ENCODE measurements at regions not wholly inside any gene's neighbourhood (a gene's known extent, or its start where the extent isn't known, plus 50 kb on each side); places are given as distances from the start of the nearest gene placed in this dataset.

GRCh38 chr11:106193956-106194355 is 116.5 kb downstream of the AASDHPPT start:
- no peak for DNase-seq (ENCODE audit: extremely low read depth, insufficient read length)
- no peak for TF ChIP-seq CTCF (IDR thresholded peaks at IDR 0.05; ENCODE audit: insufficient read depth, low read length, poor library complexity, severe bottlenecking)

GRCh38 chr11:106197438-106197837 is 120.0 kb downstream of the AASDHPPT start:
- DNase-seq (ENCODE audit: extremely low read depth, insufficient read length), result no peak
- TF ChIP-seq CTCF (IDR thresholded peaks at IDR 0.05; ENCODE audit: insufficient read depth, low read length, poor library complexity, severe bottlenecking), result no peak
- H3K36me3 ChIP-seq (ENCODE audit: control insufficient read depth, insufficient read depth, low read length), result no peaks in the 10 kb centered on the region

More at GRCh38 chr11:106193956-106194355, 116.5 kb downstream of the AASDHPPT start:
- H3K36me3 ChIP-seq (ENCODE audit: control insufficient read depth, insufficient read depth, low read length), result no peaks in the 10 kb centered on the region
- no peaks in the 10 kb centered on the region for H3K27me3 ChIP-seq (replicated peaks; ENCODE audit: control insufficient read depth, insufficient read depth, low read length)
- no peak overlapping the region for H3K4me3 ChIP-seq (replicated peaks; ENCODE audit: low read depth, low read length)

GRCh38 chr11:106202935-106203620 is 125.6 kb downstream of the AASDHPPT start:
- no peak for DNase-seq (ENCODE audit: extremely low read depth, insufficient read length)
- no peaks in the 10 kb centered on the region for H3K36me3 ChIP-seq (ENCODE audit: control insufficient read depth, insufficient read depth, low read length)
- no peak overlapping the region for H3K4me3 ChIP-seq (replicated peaks; ENCODE audit: low read depth, low read length)
- no peaks in the 10 kb centered on the region for H3K27me3 ChIP-seq (replicated peaks; ENCODE audit: control insufficient read depth, insufficient read depth, low read length)
- TF ChIP-seq CTCF (IDR thresholded peaks at IDR 0.05; ENCODE audit: insufficient read depth, low read length, poor library complexity, severe bottlenecking), result no peak

More at GRCh38 chr11:106197438-106197837, 120.0 kb downstream of the AASDHPPT start:
- H3K4me3 ChIP-seq (replicated peaks; ENCODE audit: low read depth, low read length), result no peak overlapping the region
- no peaks in the 10 kb centered on the region for H3K27me3 ChIP-seq (replicated peaks; ENCODE audit: control insufficient read depth, insufficient read depth, low read length)

GRCh38 chr11:106208760-106209159 is 131.3 kb downstream of the AASDHPPT start:
- Histone ChIP-seq H3K36me3 (ENCODE audit: control insufficient read depth, insufficient read depth, low read length) (no peaks in the 10 kb centered on the region), H3K27me3 (replicated peaks; ENCODE audit: control insufficient read depth, insufficient read depth, low read length) (no peaks in the 10 kb centered on the region), H3K4me3 (replicated peaks; ENCODE audit: low read depth, low read length) (no peak overlapping the region)
- no peak for TF ChIP-seq CTCF (IDR thresholded peaks at IDR 0.05; ENCODE audit: insufficient read depth, low read length, poor library complexity, severe bottlenecking)
- no peak for DNase-seq (ENCODE audit: extremely low read depth, insufficient read length)

GRCh38 chr11:106212081-106212480 is 134.6 kb downstream of the AASDHPPT start:
- Histone ChIP-seq H3K36me3 (ENCODE audit: control insufficient read depth, insufficient read depth, low read length) (no peaks in the 10 kb centered on the region), H3K27me3 (replicated peaks; ENCODE audit: control insufficient read depth, insufficient read depth, low read length) (no peaks in the 10 kb centered on the region), H3K4me3 (replicated peaks; ENCODE audit: low read depth, low read length) (no peak overlapping the region)
- no peak for DNase-seq (ENCODE audit: extremely low read depth, insufficient read length)
- TF ChIP-seq CTCF (IDR thresholded peaks at IDR 0.05; ENCODE audit: insufficient read depth, low read length, poor library complexity, severe bottlenecking), result no peak

Measured in GM06990 (cell line).